ENCODE measurements at regions not wholly inside any gene's neighbourhood (a gene's known extent, or its start where the extent isn't known, plus 50 kb on each side); places are given as distances from the start of the nearest gene placed in this dataset.

DNA sequence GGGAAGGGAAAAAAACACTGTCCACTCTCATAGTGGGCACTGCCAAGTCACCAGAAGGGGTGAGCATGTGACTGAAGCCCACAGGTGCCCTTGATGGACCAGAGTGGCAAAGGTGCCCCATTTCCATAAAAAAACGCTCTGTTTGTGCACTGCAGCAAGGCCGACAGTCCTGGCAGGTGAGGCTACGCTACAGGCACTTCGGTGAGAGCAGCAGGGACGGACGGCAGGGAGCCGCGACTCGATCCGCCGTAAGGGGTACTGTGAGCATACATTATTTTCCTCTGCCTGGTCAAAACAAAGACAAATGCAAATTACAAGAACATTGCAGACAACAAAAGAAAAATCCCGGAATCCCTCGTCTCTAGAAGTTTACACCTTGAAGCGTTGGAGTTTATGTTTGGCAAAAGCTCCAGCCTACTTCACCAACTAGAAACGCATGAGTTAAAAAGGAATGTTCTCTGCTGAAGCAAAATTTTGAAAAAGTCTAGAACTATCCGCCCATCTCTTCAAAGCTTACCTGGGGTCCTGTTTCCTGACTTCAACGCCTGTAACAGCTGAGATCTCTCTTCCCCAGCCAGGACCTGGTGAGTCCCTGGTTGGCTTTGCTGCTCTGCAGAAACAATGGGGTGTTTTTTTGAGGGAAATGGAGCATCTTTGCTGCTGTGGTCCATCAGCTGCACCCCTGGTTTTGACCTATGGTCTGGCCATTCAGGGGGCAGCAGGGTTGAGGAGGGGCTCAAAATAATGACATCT is 52.9 kb upstream of the RFLNA start:
- DNase-seq (ENCODE audit: low read depth), result no peak
- TF ChIP-seq, protein P1, sequence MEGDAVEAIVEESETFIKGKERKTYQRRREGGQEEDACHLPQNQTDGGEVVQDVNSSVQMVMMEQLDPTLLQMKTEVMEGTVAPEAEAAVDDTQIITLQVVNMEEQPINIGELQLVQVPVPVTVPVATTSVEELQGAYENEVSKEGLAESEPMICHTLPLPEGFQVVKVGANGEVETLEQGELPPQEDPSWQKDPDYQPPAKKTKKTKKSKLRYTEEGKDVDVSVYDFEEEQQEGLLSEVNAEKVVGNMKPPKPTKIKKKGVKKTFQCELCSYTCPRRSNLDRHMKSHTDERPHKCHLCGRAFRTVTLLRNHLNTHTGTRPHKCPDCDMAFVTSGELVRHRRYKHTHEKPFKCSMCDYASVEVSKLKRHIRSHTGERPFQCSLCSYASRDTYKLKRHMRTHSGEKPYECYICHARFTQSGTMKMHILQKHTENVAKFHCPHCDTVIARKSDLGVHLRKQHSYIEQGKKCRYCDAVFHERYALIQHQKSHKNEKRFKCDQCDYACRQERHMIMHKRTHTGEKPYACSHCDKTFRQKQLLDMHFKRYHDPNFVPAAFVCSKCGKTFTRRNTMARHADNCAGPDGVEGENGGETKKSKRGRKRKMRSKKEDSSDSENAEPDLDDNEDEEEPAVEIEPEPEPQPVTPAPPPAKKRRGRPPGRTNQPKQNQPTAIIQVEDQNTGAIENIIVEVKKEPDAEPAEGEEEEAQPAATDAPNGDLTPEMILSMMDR (IDR thresholded peaks at IDR 0.05; ENCODE audit: low read depth, low read length, missing control alignments), result no peak

DNA sequence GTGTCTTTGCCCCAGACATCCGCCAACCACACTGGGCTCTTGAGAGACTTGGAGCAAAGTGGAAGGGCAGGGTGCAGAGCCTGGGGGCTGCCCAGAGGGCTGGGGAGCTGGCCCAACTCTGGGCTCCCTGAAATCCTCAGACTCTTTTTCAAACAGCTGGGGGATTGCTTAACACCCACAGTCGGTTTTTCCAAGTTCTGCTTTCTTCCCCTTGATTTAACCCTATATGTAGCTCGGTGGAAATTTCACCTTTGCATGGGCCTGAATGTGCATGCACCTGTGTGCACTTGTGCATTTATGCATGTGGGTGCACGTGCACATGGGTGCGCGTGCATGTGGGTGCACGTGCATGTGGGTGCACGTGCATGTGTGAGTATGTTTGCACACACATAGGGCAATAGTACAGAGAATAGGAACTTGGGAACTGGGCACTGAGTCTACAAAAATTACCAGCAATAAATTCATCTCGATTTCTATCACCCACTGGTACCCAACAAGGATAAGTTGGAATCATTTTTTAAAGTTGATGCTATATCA is 52.3 kb upstream of the RFLNA start:
- H3K4me3 ChIP-seq (ENCODE audit: low read depth, low read length), result no peak overlapping the region
- DNase-seq (ENCODE audit: low read depth), result no peak
- TF ChIP-seq, protein P1 (IDR thresholded peaks at IDR 0.05; ENCODE audit: low read depth, low read length, missing control alignments), result no peak

More for the DNA sequence above, 52.9 kb upstream of the RFLNA start:
- no peak overlapping the region for H3K4me3 ChIP-seq (ENCODE audit: low read depth, low read length)

DNA sequence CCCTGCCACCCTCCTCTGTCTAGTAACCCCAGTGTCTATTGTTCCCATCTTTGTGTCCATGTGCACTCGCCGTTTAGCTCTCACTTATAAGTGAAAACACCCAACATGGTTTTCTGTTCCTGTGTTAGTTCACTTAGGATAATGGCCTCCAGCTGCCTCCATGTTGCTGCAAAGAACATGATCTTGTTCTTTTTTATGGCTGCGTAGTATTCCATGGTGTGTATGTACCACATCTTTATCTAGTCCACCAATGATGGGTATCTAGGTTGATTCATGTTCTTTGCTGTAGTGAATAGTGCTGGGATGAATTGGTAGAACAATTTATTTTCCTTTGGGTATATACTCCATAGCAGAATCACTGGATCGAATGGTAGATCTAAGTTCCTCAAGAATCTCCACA is 51.0 kb upstream of the RFLNA start:
- H3K4me3 ChIP-seq (ENCODE audit: low read depth, low read length), result no peak overlapping the region
- TF ChIP-seq, protein P1 (IDR thresholded peaks at IDR 0.05; ENCODE audit: low read depth, low read length, missing control alignments), result no peak
- DNase-seq (ENCODE audit: low read depth), result no peak

Measured in GM12864 (cell line).